ENCODE measurements at regions not wholly inside any gene's neighbourhood (a gene's known extent, or its start where the extent isn't known, plus 50 kb on each side); places are given as distances from the start of the nearest gene placed in this dataset.
A peak's percentile ranks its signal among the peaks of the same experiment; 100 is the strongest.
"Not testable (repeated sequence)": the region's sequence is repeated elsewhere in the genome, so short reads cannot be mapped to it uniquely, and the experiment has no call there.

DNA sequence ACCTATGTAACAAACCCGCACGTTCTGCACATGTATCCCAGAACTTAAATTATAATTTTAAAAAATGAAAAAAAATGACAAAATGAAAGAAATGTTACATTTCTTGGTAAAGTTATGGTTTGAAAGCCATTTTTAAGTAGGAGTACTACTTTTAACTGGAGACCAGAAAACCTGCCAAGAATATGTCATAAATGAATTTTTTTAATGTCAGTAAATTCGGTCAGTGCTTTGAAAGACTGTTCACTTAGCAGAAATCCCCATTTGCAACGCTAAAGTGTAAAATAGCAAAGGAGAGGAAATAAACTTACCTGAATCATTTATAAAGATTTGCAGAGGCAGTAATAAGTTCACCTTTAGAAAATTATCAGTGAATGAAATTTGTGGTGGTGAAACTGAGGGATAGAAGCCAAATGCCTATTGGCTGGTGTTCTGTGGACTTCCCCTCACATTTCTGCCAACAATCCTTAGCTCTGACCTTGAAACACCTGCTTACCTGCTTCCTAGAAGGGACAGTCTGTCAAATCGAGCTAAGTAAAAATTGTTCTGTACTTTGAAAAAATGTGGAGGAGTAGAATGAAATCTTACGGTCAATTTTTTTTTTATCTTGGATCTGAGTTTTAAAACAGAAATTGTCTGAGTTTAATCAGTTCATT lies 714.2 kb downstream of the SLC6A15 start:
- no peak for DNase-seq

GRCh38 chr12:84191779-84192178 lies 720.8 kb downstream of the SLC6A15 start:
- no peak for DNase-seq

DNA sequence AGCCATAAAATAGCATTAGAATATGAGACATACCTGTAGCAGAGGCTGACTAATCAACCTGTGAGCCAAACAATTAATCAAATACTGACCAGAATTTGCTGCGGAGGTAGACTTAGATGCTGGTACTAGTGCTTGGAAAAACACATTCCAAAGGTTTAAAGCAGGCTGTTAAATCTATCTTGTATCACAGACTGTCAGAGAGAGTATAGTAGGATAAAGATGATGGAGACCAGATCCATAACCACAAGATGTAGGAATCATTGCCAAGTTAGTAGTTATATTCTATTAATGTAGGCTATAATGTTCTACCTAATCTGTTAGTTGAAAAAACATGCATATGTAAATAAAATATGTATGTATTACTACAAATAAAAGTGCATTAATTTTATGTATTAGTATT lies 726.2 kb downstream of the SLC6A15 start:
- no peak for DNase-seq

- DNase-seq: no peak
Observed at GRCh38 chr12:84183576-84183975, 729.0 kb downstream of the SLC6A15 start.

- no peak for DNase-seq
Observed at GRCh38 chr12:84174115-84174514, 738.5 kb downstream of the SLC6A15 start.

DNA sequence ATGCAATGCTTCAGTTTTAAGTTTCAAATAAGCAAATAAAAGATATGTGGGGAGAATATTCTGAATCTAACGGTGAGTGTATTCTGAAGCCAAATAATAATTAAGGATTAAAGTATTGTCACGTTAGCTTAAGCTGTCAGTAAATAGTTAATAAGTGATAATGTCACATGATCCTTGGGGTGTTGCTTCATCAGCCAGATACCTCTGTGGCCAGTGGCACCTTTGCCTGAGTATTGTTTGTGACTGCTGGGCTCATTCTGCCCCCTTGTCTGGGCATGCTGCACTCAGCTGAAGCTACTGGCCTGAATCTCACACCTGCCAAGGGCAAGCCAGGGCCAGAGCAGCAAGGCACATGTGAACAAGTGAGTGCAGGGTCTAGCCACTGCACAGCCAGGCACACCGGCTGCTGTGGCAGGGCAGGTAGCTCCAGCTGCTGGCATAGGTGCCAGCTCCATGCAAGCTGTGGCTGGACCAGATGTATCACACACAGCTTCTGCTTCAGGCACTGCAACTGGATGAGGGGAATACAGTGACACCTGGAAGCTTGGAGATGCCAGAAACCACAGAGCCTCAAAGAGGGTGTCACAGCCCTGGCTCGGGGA lies 739.7 kb downstream of the SLC6A15 start:
- DNase-seq: peak; percentile 10 to 59

DNA sequence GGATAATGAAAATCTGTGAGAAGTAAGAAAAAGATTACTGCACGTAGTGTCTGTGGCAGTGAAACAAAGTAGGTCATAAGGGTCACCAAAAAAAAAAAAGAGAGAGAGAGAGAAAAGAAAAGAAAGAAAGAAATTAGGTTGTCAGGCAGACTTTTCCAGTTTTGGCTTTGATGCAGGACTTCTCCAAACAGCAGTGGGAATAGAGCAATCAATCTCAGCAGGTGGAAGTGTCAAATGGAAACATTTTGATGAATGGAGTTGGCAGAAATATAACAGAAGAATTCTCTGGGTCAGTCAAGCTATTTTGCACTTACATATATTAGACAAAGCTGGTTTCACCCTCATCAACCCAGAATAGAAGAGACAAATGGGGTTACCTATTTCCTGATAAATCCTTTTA lies 745.8 kb downstream of the SLC6A15 start:
- no peak for DNase-seq

- no peak for DNase-seq
Observed at GRCh38 chr12:84165998-84166571, 746.5 kb downstream of the SLC6A15 start.

GRCh38 chr12:84161296-84161695 lies 751.3 kb downstream of the SLC6A15 start:
- no peak for DNase-seq

DNA sequence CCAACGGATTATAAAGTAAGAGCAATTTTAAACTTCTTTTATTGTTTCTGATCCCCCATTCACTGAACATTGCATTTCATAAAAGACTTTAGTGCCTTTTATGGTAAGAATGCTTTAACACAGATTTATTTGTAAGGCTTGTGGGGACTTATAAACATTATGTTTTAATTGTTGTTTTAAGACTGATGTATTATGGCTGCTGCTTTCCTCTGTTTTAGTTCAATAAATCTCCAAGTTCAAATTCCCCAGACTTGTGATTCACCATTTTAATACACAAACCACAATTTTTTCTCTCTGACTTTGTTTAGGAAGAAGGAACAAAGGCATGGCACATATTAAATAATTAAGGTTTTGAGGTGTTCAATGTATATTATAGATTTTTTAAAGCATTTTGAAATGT lies 753.3 kb downstream of the SLC6A15 start:
- DNase-seq: no peak

DNA sequence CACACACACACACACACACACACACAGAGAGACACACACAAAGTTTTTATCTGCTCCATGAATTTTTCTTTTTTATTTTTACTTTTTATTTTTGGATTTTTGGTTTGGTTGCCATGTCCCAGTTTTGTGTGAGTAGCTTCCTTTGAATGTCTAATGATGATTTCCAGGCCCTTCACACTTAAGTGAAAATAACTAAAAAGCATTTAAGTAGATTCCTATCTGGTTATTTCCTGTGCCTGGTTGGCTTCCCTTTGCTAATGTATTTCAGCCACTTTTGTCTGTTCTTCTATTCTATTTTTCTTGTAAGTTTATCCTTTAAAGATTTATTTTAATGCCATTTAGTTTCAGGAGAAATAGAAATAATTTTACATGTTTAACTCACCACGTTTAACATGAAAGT lies 755.4 kb downstream of the SLC6A15 start:
- DNase-seq: no peak

GRCh38 chr12:84154991-84155930 lies 757.3 kb downstream of the SLC6A15 start:
- not testable (repeated sequence) for DNase-seq

DNA sequence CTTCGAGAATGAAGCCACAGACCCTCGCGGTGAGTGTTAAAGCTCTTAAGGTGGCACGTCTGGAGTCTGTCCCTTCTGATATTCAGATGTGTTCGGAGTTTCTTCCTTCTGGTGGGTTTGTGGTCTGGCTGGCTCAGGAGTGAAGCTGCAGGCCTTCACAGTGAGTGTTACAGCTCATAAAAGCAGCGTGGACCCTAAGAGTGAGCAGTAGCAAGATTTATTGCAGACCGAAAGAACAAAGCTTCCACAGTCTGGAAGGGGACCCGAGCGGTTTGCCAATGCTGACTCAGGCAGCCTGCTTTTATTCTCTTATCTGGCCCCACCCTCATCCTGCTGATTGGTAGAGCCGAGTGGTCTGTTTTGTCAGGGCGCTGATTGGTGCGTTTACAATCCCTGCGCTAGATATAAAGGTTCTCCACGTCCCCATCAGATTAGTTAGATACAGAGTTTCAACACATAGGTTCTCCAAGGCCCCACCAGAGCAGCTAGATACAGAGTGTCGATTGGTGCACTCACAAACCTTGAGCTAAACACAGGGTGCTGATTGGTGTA lies 758.1 kb downstream of the SLC6A15 start:
- DNase-seq: not testable (repeated sequence)

DNA sequence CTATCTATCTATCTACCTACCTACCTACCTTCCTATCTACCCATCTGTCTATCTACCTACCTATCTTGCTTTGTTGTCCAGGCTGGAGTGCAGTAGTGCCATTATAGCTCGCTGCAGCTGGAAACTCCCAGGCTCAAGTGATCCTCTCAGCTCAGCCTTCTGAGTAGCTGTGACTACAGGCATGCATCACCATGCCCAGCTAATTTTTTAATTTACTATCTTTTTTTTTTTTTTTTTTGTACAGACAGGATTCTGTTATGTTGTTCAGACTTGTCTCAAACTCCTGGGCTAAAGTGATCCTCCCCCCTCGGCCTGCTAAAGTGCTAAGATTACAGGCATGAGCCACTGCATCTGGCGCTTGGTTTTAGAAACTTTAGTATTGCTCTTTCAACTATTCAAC lies 762.4 kb downstream of the SLC6A15 start:
- DNase-seq: no peak

DNA sequence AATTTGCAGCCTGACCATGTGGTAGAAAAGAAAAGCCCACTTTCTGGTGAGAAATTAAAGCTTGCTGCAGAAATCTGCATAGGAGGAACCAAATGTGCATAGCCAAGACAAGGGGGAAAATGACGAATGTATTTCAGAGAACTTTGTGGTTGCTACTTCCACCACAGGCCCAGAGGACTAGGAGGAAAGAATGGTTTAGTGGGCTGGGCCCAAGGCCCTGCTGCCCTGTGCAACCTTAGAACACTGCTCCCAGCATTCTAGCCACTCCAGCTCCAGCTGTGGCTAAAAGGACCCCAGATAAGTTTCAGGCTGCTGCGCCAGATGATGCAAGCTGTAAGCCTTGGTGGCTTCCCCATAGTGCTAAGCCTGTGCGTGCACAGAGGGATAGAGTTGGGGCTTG lies 764.3 kb downstream of the SLC6A15 start:
- no peak for DNase-seq

DNA sequence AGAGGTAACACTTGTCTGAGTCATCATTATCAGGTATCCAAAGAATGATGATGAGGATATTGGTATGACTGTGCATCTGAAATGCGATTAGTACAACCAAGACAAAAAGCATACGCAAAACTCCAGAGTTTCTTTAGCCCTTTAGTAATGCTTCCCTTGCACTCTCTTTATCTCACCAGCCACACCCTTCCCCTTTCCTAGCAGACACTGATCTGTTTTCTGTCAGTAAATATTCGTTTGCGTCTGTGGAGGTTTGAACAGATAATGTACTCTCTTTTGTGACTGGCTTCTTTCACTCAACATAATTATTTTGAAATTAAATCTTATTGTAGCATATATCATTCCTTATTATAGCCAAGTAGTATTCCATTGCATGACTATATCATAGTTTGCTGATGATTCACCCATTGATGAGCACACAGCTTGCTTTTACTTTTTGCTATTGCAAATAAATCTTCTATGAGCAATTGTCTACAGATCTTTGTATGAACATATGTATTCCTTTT lies 775.7 kb downstream of the SLC6A15 start:
- no peak for DNase-seq

GRCh38 chr12:84135586-84136279 lies 776.9 kb downstream of the SLC6A15 start:
- DNase-seq: no peak

DNA sequence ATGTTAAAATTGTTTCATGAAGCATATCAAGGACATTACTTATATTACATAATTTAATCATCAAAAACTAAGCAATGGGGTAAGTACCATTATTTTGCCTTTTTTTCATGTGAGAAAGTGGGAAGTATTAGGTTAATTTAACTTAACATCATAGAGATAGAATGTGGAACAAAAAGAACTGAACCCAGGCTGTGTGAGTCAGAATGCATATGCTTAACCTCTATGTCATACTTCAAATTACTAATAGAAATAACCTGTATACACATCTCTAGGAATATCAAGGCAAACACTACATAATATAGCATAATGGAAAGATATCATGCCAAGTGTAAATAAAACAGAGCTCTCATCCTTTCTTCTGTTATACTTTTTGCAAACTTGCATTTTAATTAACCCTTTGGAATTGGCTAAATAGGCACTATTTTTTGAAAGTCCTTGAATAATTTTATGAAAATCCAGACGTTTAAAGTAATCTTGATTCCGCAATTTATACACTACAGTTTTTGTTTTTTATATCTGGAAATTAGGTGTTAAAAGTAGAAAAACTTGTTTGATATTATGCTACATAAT lies 777.7 kb downstream of the SLC6A15 start:
- no peak for DNase-seq

GRCh38 chr12:84131076-84131475 lies 781.5 kb downstream of the SLC6A15 start:
- no peak for DNase-seq

DNA sequence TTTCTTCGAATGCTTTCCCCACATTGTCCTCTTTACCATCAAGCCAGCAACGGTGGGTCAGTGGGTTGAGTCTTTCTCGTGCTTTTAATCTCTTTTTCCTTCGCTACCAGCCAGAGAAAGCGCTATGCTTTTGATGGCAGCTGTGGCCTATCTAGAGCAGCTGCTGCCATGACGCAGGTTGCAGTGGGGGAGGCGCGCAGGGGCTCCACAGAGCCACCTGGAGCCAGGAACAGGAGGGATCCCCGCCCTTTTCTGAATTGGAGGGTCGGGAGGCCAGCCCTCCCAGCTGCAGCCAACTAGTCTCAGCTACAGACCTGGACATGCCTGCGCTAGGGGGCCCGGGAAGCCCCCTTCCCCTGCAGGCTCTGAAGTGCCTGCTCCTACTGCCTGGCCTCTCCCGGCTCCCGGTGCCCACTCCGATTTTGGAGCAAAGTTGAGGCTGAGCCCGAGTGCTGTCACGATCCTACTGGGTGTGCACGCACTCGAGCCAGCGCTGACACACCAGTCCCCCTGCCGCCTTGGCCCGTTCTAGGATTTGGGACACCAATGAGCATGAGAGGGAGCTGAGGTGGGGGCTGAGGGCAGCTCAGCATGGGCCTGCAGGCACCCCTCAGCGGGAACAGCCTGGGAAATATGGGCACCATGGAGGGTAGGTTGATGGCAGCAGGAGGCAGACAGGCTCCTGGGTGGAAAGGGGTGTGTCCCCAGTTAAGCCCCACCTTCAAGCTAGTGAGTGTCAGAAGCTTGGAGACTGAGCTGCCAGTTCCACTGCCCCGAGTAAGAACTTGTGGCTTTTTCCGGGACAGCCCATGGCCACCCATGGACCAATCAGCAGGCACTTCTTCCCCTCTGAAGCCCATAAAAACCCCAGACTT lies 784.2 kb downstream of the SLC6A15 start:
- peak; percentile 99 for DNase-seq

GRCh38 chr12:84124211-84124610 lies 788.4 kb downstream of the SLC6A15 start:
- no peak for DNase-seq
